HG03066 (cell line): ENCODE measurements at regions not wholly inside any gene's neighbourhood (a gene's known extent, or its start where the extent isn't known, plus 50 kb on each side); places are given as distances from the start of the nearest gene placed in this dataset.

Experiments
- ATAC-seq: cut with Tn5 transposase; IDR thresholded peaks from one replicate; pipeline ENCODE4 v1.9.1; 2021; ENCODE audit warnings: low read depth; ENCODE audit not compliant: unreplicated experiment

DNA sequence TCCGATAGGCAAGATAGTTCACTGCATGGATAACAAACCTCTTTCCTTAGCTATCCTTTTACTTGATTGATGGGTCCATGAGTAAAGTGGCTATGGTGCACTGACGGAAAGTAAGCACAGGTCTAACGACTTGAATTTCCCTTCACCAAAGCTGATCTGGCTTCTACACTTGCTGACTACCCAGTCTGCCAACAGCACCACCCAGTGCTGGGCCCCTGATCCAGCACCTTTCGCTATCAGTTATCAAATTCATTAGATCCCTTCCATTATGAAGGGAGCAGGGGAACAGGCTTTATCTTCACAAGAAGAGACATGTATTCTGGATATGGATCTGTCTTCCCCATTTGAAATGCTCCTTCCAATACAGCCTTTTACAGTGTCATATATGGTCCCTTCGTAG is 855.9 kb downstream of the GRID1 start:
- ATAC-seq: no peak

DNA sequence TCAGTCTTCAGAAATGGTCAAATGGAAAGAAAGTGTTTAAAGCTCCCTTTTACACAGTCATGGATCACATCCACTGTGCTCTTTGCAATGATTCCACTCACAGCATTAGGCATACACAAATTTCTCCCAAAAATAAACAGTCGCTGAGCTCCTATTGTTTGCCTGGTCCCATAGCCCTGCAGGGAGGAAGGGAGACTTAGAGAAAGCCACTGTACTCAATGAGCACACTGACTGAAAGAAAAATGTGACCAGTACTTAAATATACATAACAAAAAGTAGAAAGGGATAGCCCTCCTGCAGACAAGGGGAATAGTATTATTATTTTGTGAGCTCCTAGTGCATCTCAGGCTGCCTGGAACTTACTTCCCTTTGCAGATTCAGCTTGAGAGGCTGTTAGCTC is 853.2 kb downstream of the GRID1 start:
- ATAC-seq: no peak

DNA sequence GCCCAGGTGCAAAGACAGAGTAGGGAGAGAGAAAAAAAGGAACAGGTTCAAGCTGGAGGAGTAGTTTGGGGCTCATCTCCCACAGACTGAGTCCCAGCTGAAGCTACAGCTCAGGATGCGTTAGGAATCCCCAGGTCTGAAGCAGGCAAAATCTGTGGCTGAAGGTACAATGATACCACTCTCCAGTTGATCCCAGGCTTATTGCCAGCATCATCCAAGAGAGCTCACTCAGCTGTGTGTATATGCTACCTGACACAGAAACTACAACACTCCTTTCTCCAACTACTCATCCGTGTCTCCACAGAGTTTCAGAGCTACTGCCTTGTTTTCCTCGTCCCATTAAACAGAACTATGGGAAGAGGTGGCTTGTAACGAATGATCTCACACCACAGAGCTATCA is 851.3 kb downstream of the GRID1 start:
- no peak for ATAC-seq

DNA sequence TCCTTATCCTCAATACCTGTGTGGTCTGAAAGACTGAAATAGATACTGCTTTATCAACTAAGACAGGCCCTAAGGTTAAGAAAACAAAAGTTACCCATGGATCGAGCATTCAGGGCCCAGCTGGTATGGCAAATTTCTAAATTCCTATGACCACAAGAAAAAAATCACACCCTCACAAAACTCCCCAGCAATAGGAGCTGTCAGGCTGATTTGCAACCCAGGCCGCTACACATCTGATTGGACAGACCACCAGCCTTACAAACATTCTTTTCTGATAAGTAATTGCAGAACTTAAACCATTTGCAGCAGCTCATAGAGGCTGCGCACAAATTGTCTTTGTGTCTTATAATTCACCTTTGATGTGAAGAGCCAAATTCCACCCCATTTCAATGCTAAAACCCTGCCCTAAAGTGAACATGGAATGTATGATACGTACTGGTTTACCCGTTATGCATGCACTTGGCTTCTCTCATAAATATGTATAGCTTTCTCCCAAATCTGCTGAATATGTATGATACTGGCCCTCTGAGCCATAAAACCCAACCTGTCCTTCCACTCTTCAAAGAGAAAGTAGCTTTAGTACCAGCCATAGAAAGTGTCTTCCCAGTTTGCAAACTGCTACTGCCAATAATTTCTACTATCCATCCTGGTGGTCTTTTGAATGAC is 842.5 kb downstream of the GRID1 start:
- ATAC-seq: no peak

DNA sequence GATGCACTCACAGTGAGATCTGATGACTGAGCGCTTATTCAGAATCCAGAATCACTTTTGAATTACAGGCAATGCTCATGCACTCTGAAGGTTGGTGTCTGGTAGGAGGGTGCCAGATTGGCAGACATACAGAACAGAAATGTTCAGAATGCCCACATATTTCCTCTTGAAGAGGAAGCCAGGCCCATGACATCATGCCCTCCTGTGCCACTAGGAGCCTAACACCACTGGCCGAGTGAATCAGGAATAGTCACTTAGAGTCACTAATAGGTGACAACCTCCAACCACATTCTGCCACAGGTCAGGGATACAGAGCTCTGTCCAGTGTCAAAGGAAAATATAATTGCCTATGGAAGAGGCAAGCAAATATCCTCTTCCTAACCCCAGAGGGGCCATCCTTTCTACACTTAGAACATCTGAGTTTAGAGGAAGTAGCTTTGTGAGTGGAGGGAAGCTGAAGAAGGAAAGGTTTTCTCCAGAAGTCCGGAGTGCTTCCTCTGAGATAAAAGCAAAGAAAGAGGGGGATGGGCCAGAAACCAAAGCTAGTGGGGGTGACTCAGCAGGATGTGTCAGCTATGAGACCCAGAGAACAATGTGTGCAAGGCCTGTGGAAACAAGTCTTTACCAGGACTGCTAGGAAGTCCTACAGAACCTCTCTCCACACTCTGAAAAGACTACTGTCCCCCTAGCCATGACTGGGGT is 838.8 kb downstream of the GRID1 start:
- ATAC-seq: no peak

DNA sequence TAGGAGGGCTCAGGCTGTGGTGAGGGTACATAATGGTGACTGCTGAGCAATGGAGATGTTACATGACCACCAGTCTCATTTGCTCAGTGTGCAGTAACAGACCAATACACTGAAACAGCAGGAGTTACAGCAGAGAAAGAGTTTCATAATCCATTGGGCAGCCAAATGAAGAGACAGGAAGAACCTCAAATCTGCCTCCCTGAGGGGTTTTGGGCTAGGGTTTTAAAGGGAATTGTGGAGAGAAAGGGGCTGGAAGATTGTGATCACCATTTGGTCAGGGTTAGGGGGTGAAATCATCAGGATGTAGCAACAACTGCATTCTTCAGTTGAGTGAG is 838.3 kb downstream of the GRID1 start:
- ATAC-seq: no peak

DNA sequence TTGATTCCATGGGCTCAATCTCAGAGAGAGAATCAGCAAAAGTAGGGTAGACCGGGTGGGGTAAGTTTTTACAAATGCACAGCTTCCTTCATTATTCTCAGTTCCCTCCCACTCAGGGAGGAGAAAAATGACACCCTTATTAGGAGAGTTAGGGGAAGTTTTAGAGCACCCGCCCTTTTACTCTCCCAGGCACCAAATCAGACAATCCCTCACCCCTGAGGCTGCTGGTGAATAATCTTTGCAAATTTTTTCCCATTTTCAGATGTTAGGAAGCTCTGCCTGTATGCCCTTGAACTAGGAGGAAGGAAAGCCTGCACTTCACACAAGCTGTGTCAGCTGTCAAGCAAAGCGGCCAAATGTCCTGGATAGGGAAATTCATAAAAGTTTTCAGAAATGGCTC is 834.9 kb downstream of the GRID1 start:
- no peak for ATAC-seq

DNA sequence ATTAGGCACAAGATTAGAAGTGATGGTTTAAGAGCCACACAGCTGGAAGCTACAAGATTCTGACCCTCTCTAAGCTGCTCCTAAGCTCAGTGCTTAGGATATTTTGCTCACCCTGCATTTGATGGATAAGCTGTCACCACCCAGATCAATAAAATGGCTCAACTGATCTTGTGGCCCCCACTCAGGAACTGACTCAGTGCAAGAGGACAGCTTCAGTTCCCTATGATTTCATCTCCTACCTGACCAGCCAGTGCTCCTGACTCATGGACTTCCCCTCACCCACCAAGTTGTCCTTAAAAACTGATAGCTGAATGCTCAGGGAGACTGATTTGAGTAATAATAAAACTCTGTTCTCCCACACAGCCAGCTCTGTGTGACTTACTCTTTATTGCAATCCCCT is 833.8 kb downstream of the GRID1 start:
- ATAC-seq: no peak

DNA sequence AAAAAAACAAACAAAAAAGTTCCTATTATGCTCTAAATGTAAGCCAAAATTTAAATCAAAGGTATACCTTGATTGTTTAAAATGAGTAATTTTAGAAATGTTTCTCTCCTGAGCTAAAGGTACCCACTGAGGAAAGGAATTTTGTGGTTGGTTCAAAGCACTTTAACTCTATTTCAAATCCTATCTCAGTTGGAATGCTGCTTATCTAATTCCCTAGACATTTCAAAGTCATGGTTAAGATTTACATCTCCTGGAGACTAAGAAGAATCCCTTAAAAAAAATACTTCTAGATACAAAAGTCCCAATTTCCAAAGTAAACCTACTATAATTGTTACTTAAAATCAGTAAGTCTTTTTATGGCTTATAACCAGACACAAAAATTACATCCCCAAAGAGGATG is 830.7 kb downstream of the GRID1 start:
- ATAC-seq: no peak

DNA sequence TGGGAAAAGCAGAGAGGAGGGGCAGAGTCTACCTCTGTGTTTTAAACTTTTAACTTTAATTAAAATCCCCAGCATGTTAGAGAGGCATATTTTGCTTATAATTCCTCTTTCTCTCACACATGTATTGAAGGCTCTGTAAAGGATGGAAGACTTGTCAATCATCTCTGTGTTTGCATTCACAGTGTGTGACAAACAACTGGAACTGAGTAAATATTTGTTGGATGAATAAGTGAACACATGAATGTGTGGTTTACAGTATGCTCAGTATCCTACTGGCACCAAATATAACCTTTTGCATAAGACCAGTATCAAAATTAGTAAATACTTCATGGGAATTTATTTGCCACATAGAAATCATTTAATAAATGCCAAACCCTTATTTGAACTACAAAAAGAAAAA is 829.0 kb downstream of the GRID1 start:
- no peak for ATAC-seq

DNA sequence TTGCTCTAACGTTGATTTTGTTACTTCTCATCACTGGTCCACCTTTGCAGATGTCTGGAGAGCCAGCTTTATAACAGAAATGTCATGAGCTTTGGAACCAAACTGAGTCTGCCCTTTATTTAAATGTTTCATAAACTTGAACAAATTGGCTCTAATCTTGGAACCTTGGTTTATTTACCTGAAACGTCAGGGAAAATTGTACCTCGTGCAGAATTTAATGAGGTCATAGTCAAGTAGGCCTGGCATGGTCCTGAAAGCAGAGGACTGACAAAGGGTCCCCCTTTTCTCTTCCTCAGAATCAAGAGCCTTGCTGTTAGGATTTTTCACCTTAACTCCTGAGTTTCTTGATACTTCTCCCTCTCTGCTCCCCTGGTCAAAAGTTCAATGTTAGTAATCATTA is 828.0 kb downstream of the GRID1 start:
- no peak for ATAC-seq

DNA sequence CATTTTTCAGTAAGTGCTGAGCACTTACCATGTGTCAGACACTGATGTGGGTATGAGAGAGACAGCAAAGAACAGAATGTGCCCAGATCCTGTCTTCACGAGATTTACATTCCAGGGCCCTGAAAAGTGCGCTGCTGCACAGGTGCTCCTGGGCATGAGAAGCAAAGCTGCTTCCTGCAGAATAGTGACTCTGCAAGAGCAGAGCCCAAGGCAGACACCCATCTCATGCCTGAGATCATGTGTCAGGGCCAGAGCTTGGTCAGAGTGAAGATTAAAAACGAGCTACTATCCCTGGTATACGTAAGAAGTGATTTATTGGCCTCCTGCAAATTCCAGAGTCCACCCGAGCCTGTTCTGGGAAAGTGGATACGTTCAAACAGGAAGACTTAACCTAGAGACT is 824.4 kb downstream of the GRID1 start:
- no peak for ATAC-seq

DNA sequence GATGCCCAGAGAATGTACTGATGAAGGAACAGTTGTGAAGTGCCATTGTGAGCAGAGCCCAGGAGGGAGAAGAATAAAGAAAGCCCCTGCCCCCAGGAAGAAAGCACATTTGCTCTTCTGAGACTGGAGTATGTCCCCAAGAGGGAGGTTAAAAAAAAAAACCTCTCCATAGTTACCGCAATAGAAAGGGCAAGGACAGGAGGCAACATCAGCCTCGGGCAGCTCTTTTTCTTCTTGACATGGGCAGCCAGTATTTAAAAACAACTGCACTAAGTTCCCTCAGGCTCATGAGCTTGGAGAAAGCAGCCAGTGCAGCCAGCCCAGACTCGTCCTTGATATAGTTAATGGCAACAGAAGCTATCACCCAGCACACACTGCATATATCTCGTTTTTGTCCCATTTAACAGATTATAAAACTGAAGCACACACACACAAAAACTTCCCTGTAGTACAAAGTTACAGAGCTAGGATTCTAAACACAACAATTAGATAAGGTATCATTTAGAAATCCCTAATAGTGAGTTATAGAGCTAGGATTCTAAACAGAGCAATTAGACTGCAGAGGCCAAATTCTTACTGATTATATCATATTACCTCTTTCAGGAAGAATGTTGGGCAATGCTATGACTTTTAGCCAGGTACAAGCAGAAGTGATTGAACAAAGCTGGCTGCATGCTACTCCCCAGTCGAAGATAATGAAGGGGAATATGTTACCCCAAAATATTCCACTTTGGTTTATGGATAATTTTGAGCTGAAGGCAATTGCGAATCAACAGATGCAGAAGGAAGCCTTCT is 823.5 kb downstream of the GRID1 start:
- no peak for ATAC-seq

DNA sequence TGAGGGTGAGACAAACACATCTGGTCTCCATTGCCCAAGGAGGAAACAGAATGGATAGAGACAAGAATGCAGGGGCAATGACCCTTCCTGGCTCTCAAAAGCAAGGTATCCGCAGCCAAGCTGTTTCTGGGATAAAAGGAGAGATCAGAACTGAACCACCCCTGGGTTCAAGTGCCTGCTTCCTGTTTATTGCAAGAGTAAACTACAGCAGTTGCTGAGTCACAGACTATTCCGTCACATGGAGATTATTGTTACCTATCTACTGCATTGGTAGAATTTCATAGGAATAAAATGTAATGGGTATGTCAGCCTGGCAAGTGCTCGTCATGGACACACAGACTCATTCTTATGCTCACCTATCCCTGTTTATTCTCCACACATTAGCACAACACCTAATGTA is 821.6 kb downstream of the GRID1 start:
- ATAC-seq: no peak

DNA sequence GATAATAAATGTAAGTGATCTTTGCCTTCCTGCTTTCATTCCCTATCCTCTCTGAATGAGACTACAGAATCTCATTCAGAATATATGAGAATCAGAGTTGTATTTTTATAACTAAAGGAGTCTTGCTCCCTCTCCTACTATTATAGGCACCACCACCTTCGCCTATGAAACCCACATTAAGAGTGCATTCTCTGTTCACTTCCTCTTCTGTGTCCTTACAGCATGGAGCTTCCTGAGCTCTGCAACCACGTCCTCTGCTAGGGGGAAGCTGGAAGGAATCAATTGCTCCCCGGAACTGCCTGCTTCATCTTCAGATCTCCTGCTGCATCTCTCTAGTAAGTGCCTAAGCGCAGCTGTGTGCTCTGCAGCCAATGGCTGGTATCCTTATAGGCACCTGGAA is 820.7 kb downstream of the GRID1 start:
- no peak for ATAC-seq

DNA sequence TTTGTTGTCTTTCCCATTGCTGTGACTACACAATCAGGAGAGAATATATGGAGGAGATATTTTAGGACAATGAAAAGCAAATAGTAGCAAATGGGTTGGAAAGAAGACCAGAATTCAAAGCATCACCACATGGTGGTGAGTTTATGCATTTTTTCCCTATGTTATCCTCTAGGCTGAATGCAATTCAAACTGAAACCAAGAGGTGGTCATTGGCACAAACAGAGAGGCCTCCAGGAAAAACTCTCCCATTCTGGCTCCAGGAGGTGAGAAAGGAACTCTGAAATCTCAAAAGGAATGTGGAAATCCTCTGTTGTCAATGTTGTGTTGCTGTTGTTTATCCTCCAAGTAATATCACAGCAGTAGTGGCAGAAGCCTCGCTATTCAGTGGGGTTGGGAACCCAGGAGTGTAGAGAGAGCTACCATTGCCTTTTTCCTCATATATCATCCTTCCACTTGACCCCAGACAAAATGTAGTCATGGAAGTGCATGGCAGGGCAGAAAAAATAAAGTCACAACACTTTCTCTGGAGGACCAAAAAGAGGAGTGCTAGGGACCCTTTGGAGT is 819.1 kb downstream of the GRID1 start:
- ATAC-seq: no peak

DNA sequence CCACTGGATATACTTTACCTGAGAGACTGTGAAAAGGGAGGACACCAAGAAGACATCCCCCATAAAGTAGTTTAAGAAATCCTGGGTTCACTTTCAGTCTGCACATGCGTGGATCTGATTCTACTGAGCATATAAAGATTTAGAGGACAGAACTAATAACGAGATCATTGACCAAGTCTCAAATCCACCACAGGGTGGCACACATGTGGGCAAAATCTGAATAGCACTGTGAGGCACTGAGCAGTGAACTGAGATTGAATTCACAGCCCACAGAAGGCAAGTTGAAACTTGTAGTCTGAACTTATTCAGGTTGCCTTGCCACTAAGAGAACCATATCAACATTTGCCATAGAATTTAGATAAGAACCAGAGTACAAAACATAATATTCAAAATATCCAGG is 818.6 kb downstream of the GRID1 start:
- no peak for ATAC-seq
